Thyroid gland (tissue), 4 donors: ENCODE measurements at regions not wholly inside any gene's neighbourhood (a gene's known extent, or its start where the extent isn't known, plus 50 kb on each side); places are given as distances from the start of the nearest gene placed in this dataset.

ENCODE experiments used
- DNase-seq, 2 donors: peaks; one replicate each; pipeline ENCODE4 v3.0.0-alpha.2; 2019
- H3K27ac ChIP-seq, 3 donors: fragments of 200-600 bp; sonication (generic); 1 replicate in 2 of 3; 2 replicates in 1 of 3; pipeline ENCODE4 v1.5.1; 2016 to 2019; ENCODE audit warnings: mild to moderate bottlenecking in 1 of 3, moderate library complexity in 1 of 3
- H3K27me3 ChIP-seq: fragments of 200-600 bp; sonication (generic); one replicate; pipeline ENCODE4 v1.5.1; 2019
- H3K36me3 ChIP-seq, 2 donors: fragments of 200-600 bp; sonication (generic); one replicate each; pipeline ENCODE4 v1.5.1; 2016 to 2019
- H3K4me1 ChIP-seq, 2 donors: fragments of 200-600 bp; sonication (generic); one replicate each; pipeline ENCODE4 v1.5.1; 2017 to 2019
- H3K4me3 ChIP-seq, 3 donors: fragments of 200-600 bp; sonication (generic); replicated peaks in 1 of 3; 1 replicate in 2 of 3; 2 replicates in 1 of 3; pipeline ENCODE4 v1.5.1; 2016; ENCODE audit warnings: mild to moderate bottlenecking in 1 of 3
- H3K9me3 ChIP-seq: fragments of 200-600 bp; sonication (generic); one replicate; pipeline ENCODE4 v1.5.1; 2017
- POLR2A ChIP-seq, 2 donors: fragments of 450-650 bp; IDR thresholded peaks; one replicate each; pipeline ENCODE4 v1.6.1; 2017; ENCODE audit warnings: antibody characterized with exemption in 2 of 2, mild to moderate bottlenecking in 2 of 2, moderate library complexity in 1 of 2
- WGBS, 2 donors: methylation state at CpG; one replicate each; pipeline ENCODE4 v1.1.5; 2017; 5-methylcytosine and 5-hydroxymethylcytosine counted together
- intact Hi-C: fragments of 100-400 bp; cut with DNase I; formaldehyde crosslinking; loops from one replicate; pipeline ENCODE4 v1.15.1; 2023
- TF ChIP-seq, protein P1 (sequence below), 6 experiments: fragments of 200-600 bp in 3 of 6; fragments of 450-650 bp in 3 of 6; sonication (generic) in 3 of 6; IDR thresholded peaks; one replicate each; pipeline ENCODE4 v1.5.1; 2016 to 2019; ENCODE audit warnings: antibody characterized with exemption in 6 of 6, mild to moderate bottlenecking in 2 of 6, inconsistent platforms in 1 of 6, moderate library complexity in 1 of 6

DNA sequence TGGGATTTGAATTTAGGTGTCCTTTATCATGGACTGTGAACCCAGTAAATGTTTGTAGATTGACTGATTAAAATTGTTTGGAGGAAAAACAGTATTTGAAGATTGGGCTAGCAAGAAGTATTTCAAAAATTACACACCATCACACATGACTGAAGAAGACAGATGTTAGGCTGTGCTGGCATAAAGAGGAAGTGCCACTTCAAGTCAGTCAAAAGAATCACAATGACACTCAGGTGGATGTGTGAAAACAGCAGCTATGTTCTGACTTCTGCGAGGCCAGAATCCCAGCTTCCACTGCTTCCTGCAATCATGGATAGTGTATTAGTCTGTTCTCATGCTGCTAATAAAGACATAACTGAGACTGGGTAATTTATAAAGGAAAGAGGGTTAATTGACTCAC, 393.3 kb downstream of the DMRT2 start:
- H3K36me3 ChIP-seq = no peaks in the 10 kb centered on the region
- DNase-seq = no peak
- 36 to 39% methylated on average over 1 of the region's 1 CpG for WGBS, 2 donors
- no peaks in the 10 kb centered on the region for H3K4me1 ChIP-seq
- H3K27me3 ChIP-seq = no peaks in the 10 kb centered on the region
- no peak overlapping the region for H3K4me3 ChIP-seq
- intact Hi-C loops = no loop called here
- H3K9me3 ChIP-seq = no peaks in the 10 kb centered on the region
- H3K27ac ChIP-seq = no peak overlapping the region
- TF ChIP-seq POLR2A (IDR thresholded peaks at IDR 0.05) = no peak
- TF ChIP-seq, protein P1, sequence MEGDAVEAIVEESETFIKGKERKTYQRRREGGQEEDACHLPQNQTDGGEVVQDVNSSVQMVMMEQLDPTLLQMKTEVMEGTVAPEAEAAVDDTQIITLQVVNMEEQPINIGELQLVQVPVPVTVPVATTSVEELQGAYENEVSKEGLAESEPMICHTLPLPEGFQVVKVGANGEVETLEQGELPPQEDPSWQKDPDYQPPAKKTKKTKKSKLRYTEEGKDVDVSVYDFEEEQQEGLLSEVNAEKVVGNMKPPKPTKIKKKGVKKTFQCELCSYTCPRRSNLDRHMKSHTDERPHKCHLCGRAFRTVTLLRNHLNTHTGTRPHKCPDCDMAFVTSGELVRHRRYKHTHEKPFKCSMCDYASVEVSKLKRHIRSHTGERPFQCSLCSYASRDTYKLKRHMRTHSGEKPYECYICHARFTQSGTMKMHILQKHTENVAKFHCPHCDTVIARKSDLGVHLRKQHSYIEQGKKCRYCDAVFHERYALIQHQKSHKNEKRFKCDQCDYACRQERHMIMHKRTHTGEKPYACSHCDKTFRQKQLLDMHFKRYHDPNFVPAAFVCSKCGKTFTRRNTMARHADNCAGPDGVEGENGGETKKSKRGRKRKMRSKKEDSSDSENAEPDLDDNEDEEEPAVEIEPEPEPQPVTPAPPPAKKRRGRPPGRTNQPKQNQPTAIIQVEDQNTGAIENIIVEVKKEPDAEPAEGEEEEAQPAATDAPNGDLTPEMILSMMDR (IDR thresholded peaks at IDR 0.05) = no peak

DNA sequence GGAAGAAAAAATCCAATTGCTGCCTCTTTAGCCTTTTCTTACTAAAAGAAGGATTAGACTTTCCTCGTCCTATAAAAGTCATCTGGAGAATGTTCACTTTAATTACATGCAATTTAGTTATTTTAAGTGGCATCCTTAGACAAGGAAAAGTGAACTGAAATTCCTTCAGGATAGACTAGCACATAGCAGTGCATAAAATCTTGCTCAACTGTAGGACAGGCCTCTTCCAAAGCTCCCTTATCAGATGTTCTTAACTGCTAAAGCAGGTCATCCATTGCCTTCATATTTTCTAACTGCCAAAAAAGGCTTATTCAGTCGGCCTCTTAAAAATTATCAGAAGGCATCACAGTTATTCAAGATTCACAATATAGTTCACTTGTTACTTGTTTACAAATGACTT, 396.5 kb downstream of the DMRT2 start:
- TF ChIP-seq POLR2A (IDR thresholded peaks at IDR 0.05) = no peak
- TF ChIP-seq, protein P1 (IDR thresholded peaks at IDR 0.05) = no peak
- Histone ChIP-seq H3K36me3 (no peaks in the 10 kb centered on the region), H3K4me3 (no peak overlapping the region), H3K4me1 (no peaks in the 10 kb centered on the region), H3K27me3 (no peaks in the 10 kb centered on the region), H3K9me3 (no peaks in the 10 kb centered on the region), H3K27ac (no peak overlapping the region)
- intact Hi-C loops = no loop called here
- 73 to 75% methylated on average over 2 of the region's 2 CpGs for WGBS, 2 donors
- DNase-seq = no peak

DNA sequence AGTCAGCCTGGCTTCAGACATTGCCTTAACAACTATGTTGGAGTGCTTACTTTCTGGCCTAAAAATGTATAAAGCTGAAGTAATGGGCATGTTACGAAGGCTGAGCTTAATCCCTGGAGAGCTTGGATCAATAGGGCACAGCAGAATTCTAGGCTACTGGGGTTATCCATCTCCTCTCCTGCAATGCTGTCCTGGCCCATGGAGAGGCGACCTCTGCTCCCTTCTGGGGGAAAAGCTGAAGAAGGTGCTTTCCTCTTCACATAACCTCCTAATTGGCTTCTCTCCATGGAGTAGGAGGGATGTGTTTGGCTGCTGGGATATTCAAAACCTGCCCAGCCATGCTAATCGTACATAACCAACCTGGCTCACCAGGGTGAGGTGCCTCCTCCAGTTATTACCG, 403.5 kb downstream of the DMRT2 start:
- no peaks in the 10 kb centered on the region for H3K4me1 ChIP-seq
- TF ChIP-seq POLR2A (IDR thresholded peaks at IDR 0.05) = no peak
- TF ChIP-seq, protein P1 (IDR thresholded peaks at IDR 0.05) = no peak
- WGBS, 2 donors = 83 to 86% methylated on average over 4 of the region's 4 CpGs
- intact Hi-C loops = no loop called here
- no peak overlapping the region for H3K27ac ChIP-seq
- no peaks in the 10 kb centered on the region for H3K9me3 ChIP-seq
- no peaks in the 10 kb centered on the region for H3K36me3 ChIP-seq
- H3K27me3 ChIP-seq = no peaks in the 10 kb centered on the region
- H3K4me3 ChIP-seq = no peak overlapping the region
- DNase-seq = no peak

DNA sequence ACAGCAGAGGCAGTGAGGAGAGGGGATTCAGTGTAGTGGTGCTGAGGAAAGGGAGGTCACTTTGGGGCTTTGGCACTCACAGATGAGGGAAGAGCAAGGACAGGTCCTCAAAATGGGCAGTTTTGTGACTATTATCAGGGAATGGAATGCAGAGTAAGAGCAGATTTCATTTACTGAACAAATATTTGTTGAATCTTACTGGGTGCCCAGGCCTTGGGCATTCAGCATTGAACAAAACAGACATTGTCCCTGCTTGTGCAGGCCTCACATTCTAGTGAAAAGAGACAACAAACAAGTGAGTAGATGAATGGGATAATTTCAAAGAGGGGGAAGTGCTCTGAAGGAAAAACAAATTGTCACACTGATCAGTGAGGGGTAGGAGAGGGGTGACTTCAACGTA, 404.1 kb downstream of the DMRT2 start:
- intact Hi-C loops = no loop called here
- no peaks in the 10 kb centered on the region for H3K4me1 ChIP-seq
- no peak overlapping the region for H3K4me3 ChIP-seq
- H3K36me3 ChIP-seq = no peaks in the 10 kb centered on the region
- TF ChIP-seq, protein P1 (IDR thresholded peaks at IDR 0.05) = no peak
- TF ChIP-seq POLR2A (IDR thresholded peaks at IDR 0.05) = no peak
- no peaks in the 10 kb centered on the region for H3K27me3 ChIP-seq
- no peaks in the 10 kb centered on the region for H3K9me3 ChIP-seq
- no peak overlapping the region for H3K27ac ChIP-seq
- no peak for DNase-seq
- 39 to 50% methylated on average over 1 of the region's 1 CpG for WGBS, 2 donors

DNA sequence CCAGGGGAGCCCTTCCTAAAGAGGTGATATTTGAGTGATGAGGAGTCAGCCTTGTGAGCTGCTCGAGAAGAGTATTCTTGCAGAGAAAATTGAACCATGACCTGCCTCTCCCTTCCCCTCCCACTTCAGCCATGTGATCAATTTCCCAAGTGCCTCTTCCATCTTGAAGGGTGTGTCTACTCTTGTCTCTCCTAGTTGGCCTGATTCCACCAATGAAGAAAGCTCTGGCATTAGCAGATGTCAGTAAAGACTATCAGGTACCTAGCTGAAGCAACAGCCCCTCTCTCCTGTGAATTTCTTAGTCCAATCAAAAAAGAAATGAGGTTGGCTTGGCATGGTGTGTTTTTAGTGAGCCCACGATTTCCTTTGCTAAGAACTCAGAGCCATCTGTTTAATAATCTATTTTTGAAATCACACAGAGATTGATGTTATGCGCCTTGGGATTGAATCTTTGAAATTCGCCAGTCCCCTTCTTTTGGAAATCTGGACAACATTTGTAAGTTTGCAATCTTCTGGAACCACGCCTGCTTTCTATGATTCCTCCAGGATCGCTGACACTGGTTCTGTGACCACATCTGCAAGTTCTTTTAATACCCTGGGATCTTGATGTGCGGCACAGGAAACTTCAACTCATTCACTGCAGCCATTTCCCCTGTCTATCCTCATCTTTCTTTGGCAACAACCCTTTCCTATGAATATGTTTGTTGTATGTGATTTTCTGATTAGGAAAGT, 404.6 kb downstream of the DMRT2 start:
- 68 to 70% methylated on average over 7 of the region's 7 CpGs for WGBS, 2 donors
- Histone ChIP-seq H3K4me3 (no peak overlapping the region), H3K36me3 (no peaks in the 10 kb centered on the region), H3K27me3 (no peaks in the 10 kb centered on the region), H3K9me3 (no peaks in the 10 kb centered on the region), H3K4me1 (no peaks in the 10 kb centered on the region), H3K27ac (no peak overlapping the region)
- TF ChIP-seq, protein P1 (IDR thresholded peaks at IDR 0.05) = no peak
- no peak for TF ChIP-seq POLR2A (IDR thresholded peaks at IDR 0.05)
- no peak for DNase-seq
- intact Hi-C loops = no loop called here
